GM12873 (cell line): ENCODE measurements at regions not wholly inside any gene's neighbourhood (a gene's known extent, or its start where the extent isn't known, plus 50 kb on each side); places are given as distances from the start of the nearest gene placed in this dataset.

ENCODE experiments used
- TF ChIP-seq, protein P1 (sequence below): IDR thresholded peaks from 2 replicates; pipeline ENCODE4 v1.5.1; 2012; ENCODE audit warnings: low read depth, mild to moderate bottlenecking, moderate library complexity, low read length, control low read depth; ENCODE audit not compliant: insufficient read depth; ENCODE audit errors: missing control alignments

DNA sequence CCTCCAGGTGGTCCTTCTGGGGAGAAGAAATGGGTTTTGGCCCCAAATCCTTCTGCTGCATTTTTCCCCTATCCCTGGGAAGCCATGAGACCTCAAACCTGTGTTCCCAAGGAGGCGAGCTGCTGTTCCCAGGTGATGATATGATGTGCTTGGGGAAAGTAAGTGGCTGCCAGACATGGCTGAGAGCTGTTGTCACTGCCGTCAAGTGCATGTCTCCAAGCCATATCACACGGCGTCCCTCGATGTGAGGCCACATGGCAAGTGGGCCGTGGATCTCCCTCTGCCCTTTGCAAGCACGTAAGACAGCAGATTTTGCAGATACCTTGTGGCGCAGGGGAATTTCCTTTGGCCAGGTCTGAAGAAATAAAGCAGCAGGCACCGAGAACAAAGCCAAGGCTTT is 103.7 kb upstream of the CD93 start:
- TF ChIP-seq, protein P1, sequence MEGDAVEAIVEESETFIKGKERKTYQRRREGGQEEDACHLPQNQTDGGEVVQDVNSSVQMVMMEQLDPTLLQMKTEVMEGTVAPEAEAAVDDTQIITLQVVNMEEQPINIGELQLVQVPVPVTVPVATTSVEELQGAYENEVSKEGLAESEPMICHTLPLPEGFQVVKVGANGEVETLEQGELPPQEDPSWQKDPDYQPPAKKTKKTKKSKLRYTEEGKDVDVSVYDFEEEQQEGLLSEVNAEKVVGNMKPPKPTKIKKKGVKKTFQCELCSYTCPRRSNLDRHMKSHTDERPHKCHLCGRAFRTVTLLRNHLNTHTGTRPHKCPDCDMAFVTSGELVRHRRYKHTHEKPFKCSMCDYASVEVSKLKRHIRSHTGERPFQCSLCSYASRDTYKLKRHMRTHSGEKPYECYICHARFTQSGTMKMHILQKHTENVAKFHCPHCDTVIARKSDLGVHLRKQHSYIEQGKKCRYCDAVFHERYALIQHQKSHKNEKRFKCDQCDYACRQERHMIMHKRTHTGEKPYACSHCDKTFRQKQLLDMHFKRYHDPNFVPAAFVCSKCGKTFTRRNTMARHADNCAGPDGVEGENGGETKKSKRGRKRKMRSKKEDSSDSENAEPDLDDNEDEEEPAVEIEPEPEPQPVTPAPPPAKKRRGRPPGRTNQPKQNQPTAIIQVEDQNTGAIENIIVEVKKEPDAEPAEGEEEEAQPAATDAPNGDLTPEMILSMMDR, result no peak

- TF ChIP-seq, protein P1, result no peak
Measured at GRCh38 chr20:23189341-23189740, 103.2 kb upstream of the CD93 start.

- TF ChIP-seq, protein P1, result no peak
Measured at GRCh38 chr20:23188377-23189169, 102.4 kb upstream of the CD93 start.

DNA sequence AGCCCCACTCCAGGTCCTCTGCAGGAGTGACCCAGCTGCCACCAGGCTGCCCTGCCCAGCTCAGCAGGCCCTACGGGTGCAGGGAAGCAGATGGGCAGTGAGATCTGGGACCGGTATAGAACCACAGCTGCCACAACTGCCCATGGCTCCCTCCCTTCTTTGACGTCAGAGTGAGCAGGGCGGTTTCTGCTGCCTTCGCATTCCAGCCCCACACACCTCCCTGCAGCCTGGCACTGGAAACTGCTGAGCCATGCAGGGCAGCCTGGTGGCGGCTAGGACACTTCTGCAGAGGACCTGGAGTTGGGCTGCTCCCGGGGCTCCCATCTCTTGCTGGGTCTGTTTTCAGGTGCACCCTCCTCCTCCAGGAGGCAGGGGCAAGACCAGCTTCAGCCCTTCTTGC is 101.6 kb upstream of the CD93 start:
- TF ChIP-seq, protein P1, result no peak

DNA sequence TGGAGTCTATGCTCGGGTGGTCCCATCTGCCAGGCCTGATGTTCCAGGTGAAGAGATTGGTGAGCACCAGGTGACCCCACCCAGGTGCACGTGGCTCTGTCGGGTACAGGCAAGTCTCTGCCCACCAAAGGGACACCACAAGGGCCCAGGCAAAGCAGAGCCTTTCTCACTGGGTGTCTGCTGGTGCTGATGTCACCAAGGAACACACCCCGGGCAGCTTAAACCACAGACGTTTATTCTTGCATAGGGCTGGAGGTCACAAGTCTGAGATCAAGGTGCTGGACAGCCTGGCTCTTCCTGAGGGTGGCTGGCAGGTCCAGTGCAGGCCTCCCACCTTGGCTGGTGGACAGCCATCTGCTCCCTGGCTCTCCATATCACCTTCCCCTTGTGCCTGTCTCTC is 100.7 kb upstream of the CD93 start:
- TF ChIP-seq, protein P1, result no peak

DNA sequence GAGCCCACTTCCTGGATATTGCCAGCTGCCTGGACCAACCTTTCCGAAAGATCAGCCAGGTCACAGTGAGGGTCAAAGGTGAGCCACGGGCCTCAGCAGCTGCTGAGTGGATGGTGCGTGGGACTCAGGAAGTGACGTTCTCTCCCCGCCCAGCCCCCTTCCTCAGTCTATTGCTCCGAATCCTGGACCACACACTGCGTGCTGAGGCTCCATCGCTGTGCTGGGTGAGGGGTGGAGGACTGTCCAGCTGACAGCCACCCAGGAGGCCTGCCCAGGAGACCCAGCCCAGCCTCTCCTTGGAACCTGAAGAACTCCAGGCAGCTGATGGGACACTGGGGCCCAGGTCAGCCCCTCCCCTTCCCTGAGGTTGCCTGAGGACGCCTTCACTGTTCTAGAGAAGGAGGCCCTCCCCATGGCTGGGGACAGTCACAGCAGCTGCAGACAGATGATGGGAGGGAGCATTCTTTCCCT is 94.4 kb upstream of the CD93 start:
- TF ChIP-seq, protein P1, result no peak

- TF ChIP-seq, protein P1, result no peak
Measured at GRCh38 chr20:23179766-23180403, 93.8 kb upstream of the CD93 start.
